Spinal cord (tissue), 9 donors: ENCODE measurements at regions not wholly inside any gene's neighbourhood (a gene's known extent, or its start where the extent isn't known, plus 50 kb on each side); places are given as distances from the start of the nearest gene placed in this dataset.

Experiments used
- DNase-seq, 6 donors: peaks; one replicate each; pipeline versions ENCODE4 v3.0.0 to v3.0.0-alpha.2; 2013 to 2015; ENCODE audit warnings: low spot score in 6 of 6, low read depth in 4 of 6
- H3K27ac ChIP-seq: one replicate; pipeline ENCODE4 v1.5.1; 2013; ENCODE audit warnings: low read depth, low read length, control low read depth
- H3K27me3 ChIP-seq: one replicate; pipeline ENCODE4 v1.6.1; 2013; ENCODE audit warnings: low read length; ENCODE audit not compliant: control insufficient read depth, insufficient read depth
- H3K36me3 ChIP-seq: one replicate; pipeline ENCODE4 v1.6.1; 2013; ENCODE audit warnings: low read length; ENCODE audit not compliant: control insufficient read depth, insufficient read depth
- H3K4me1 ChIP-seq: one replicate; pipeline ENCODE4 v1.6.1; 2013; ENCODE audit warnings: low read length; ENCODE audit not compliant: control insufficient read depth, insufficient read depth
- H3K4me3 ChIP-seq: one replicate; pipeline ENCODE4 v1.5.1; 2013; ENCODE audit warnings: low read depth, low read length, control low read depth
- H3K9me3 ChIP-seq: one replicate; pipeline ENCODE4 v1.6.1; 2013; ENCODE audit warnings: low read length; ENCODE audit not compliant: control insufficient read depth, insufficient read depth
- WGBS: methylation state at CpG from one replicate; pipeline ENCODE4 v1.1.5; 2013; ENCODE audit warnings: missing lambda C conversion rate; ENCODE audit not compliant: insufficient coverage; 5-methylcytosine and 5-hydroxymethylcytosine counted together
- donor health status: healthy.

DNA sequence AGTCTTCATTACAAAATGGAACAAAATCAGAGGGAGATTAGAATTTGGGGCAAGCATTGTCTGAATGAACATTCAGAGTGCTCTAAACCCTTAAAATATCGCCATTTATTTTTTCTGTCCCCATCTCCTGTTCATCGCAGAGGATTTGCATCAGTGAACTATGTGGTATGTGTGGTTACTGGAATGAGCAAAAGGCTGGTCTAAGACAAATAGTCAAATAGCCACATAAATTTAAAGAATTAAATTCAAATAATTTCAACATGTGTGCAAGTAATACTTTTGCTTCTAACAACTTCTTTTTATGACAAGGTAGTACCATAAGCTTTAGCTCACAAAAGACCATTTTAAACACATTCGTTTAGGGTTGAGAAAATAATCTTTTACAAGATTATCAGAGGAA, 82.6 kb upstream of the ST8SIA3 start:
- no peak for DNase-seq
- Histone ChIP-seq H3K9me3 (no peaks in the 10 kb centered on the region), H3K27ac (no peak overlapping the region), H3K36me3 (no peaks in the 10 kb centered on the region), H3K4me1 (peaks cover 3% of the 10 kb centered on the region), H3K4me3 (no peak overlapping the region), H3K27me3 (no peaks in the 10 kb centered on the region)
- no CpG with 5 or more reads among the region's 3 CpGs for WGBS

GRCh38 chr18:57270156-57270555, 82.2 kb upstream of the ST8SIA3 start:
- Histone ChIP-seq H3K36me3 (no peaks in the 10 kb centered on the region), H3K4me1 (peaks cover 3% of the 10 kb centered on the region), H3K27ac (no peak overlapping the region), H3K9me3 (no peaks in the 10 kb centered on the region), H3K4me3 (no peak overlapping the region), H3K27me3 (no peaks in the 10 kb centered on the region)
- no peak for DNase-seq
- no CpG with 5 or more reads among the region's 3 CpGs for WGBS

DNA sequence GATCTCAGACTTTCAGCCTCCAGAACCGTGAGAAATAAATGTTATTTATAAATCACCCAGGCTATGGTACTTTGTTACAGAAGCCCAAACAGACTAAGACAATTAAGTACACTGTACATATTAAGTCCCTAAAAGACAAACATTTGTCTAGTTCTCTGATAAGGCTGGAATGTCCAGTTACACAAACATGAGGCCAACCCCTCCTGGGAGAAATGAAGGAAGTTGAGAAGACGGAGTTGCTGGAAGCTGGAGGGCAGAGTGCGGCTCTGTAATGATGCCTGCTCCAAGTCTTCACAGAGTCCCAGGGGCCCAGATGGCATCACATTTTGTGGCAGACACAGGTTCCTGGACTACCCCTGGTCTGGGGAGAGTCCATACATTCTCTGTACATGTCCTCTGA, 79.2 kb upstream of the ST8SIA3 start:
- H3K27me3 ChIP-seq: no peaks in the 10 kb centered on the region
- no peaks in the 10 kb centered on the region for H3K36me3 ChIP-seq
- H3K27ac ChIP-seq: no peak overlapping the region
- no peaks in the 10 kb centered on the region for H3K4me1 ChIP-seq
- no peaks in the 10 kb centered on the region for H3K9me3 ChIP-seq
- H3K4me3 ChIP-seq: no peak overlapping the region
- no peak for DNase-seq
- WGBS: 81% methylated on average over 2 of the region's 3 CpGs

- WGBS: 76% methylated on average over 3 of the region's 3 CpGs
- Histone ChIP-seq H3K4me3 (no peak overlapping the region), H3K9me3 (no peaks in the 10 kb centered on the region), H3K27me3 (no peaks in the 10 kb centered on the region), H3K27ac (no peak overlapping the region), H3K4me1 (no peaks in the 10 kb centered on the region), H3K36me3 (no peaks in the 10 kb centered on the region)
- peak in 1 of 6 donors; percentile 19 for DNase-seq
These were observed 77.2 kb upstream of the ST8SIA3 start for GRCh38 chr18:57275111-57275510.

DNA sequence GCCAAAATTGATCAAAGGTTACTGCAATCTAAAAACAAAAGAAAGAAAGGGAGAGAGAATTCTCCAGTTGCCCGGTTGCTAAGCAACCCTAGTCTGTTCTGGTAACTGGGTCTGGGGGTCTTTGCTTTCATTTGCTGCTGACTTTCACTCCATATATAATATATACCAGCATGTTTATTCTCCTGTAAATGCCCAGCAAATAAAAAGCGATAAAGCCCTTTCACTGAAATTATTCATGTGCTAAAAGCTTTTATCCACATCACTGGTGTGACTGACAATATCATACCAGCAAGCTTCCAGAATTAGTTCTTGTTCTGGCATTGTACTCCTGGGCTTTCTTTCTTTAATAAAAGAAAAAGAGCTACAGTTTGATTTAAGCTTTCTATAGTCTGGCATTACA, 75.5 kb upstream of the ST8SIA3 start:
- Histone ChIP-seq H3K9me3 (no peaks in the 10 kb centered on the region), H3K27ac (no peak overlapping the region), H3K36me3 (no peaks in the 10 kb centered on the region), H3K4me1 (no peaks in the 10 kb centered on the region), H3K4me3 (no peak overlapping the region), H3K27me3 (no peaks in the 10 kb centered on the region)
- 14% methylated on average over 1 of the region's 2 CpGs for WGBS
- peak in 3 of 6 donors; percentile 49 to 94 (median 74) for DNase-seq

DNA sequence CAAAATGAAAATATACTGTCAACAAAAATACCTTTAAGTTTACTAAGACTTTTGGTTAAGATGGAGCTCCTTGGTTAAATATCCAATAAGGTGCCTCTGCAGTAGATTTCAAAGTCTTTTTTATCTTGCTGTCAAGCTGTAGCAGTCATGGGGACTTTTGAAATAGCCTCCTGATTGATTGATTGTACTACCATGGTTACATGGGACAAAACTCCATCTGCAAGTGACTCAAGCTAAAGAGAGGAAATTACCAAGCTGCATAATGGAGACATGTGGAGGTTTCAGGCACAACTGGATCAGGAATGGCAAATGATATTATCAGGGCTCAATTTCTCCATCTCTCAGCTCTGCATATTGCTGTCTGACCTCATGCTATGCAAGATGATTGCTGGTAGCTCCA, 73.4 kb upstream of the ST8SIA3 start:
- Histone ChIP-seq H3K27ac (no peak overlapping the region), H3K4me1 (no peaks in the 10 kb centered on the region), H3K36me3 (no peaks in the 10 kb centered on the region), H3K9me3 (no peaks in the 10 kb centered on the region), H3K27me3 (no peaks in the 10 kb centered on the region), H3K4me3 (no peak overlapping the region)
- DNase-seq: no peak

GRCh38 chr18:57281519-57281918, 70.8 kb upstream of the ST8SIA3 start:
- 96% methylated on average over 4 of the region's 5 CpGs for WGBS
- no peaks in the 10 kb centered on the region for H3K27me3 ChIP-seq
- DNase-seq: no peak
- H3K4me3 ChIP-seq: no peak overlapping the region
- H3K27ac ChIP-seq: no peak overlapping the region
- no peaks in the 10 kb centered on the region for H3K9me3 ChIP-seq
- H3K4me1 ChIP-seq: no peaks in the 10 kb centered on the region
- no peaks in the 10 kb centered on the region for H3K36me3 ChIP-seq

DNA sequence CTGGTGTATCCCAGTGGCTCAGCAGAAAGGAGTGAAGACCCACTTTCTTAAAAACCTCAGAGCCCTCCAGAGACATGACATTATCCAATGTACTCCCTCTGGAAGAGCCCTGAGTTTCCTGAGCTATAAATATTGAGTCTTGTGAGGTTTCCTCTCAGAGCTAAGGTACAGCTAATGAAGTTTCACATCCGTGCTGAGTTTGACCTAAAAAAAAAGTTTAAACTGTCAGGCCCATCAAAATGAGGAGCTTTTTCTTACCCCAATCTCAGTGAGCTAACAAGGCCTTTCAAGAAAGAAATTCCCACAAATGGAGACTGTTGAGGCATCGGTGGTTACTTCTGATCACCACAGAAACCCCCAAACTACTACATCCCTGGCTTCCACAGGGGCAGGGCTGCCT, 65.4 kb upstream of the ST8SIA3 start:
- H3K27ac ChIP-seq: no peak overlapping the region
- H3K9me3 ChIP-seq: peaks cover 2% of the 10 kb centered on the region
- no peak overlapping the region for H3K4me3 ChIP-seq
- no peaks in the 10 kb centered on the region for H3K36me3 ChIP-seq
- WGBS: 71% methylated on average over 2 of the region's 2 CpGs
- no peaks in the 10 kb centered on the region for H3K27me3 ChIP-seq
- no peaks in the 10 kb centered on the region for H3K4me1 ChIP-seq
- DNase-seq: no peak

DNA sequence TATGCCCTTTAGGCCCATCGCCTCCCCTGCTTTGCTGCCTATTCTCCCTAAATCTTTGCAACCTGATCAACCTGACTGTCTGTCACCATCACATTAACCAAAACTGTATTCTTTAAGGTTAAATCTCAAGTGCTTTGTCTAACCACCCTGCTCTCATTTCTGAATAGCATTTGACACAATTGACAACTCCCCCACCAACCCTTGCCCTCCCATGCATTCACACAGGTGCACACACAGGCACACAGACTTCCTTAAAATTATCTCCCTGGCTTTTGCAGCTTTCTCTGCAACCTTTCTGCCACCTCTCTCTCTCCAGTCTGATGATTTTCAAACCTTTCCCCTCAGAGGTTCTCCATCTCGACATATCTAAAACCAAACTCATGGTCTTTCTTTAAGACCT, 64.6 kb upstream of the ST8SIA3 start:
- Histone ChIP-seq H3K4me3 (no peak overlapping the region), H3K9me3 (peaks cover 2% of the 10 kb centered on the region), H3K4me1 (no peaks in the 10 kb centered on the region), H3K36me3 (no peaks in the 10 kb centered on the region), H3K27ac (no peak overlapping the region), H3K27me3 (no peaks in the 10 kb centered on the region)
- 97% methylated on average over 2 of the region's 2 CpGs for WGBS
- DNase-seq: no peak

DNA sequence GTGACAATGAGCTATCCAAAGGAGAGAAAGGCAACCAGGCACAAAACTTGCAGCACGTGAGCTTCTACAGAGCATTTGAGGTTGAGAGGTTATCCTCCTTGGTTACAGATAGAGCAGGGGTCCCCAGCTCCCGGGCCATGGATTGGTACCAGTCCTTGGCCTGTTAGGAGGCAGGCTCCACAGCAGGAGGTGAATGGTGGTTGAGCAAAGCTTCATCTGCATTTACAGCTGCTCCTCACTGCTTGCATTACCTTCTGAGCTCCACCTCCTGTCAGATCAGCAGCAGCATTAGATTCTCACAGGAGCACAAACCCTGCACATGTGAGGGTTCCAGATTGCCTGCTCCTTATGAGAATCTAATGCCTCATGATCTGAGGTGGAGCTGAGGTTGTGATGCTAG, 57.8 kb upstream of the ST8SIA3 start:
- Histone ChIP-seq H3K4me3 (no peak overlapping the region), H3K4me1 (no peaks in the 10 kb centered on the region), H3K9me3 (no peaks in the 10 kb centered on the region), H3K36me3 (no peaks in the 10 kb centered on the region), H3K27me3 (no peaks in the 10 kb centered on the region), H3K27ac (no peak overlapping the region)
- 50% methylated on average over 1 of the region's 2 CpGs for WGBS
- no peak for DNase-seq

- Histone ChIP-seq H3K36me3 (no peaks in the 10 kb centered on the region), H3K27ac (no peak overlapping the region), H3K9me3 (no peaks in the 10 kb centered on the region), H3K27me3 (no peaks in the 10 kb centered on the region), H3K4me1 (no peaks in the 10 kb centered on the region), H3K4me3 (no peak overlapping the region)
- no peak for DNase-seq
These were observed 56.0 kb upstream of the ST8SIA3 start for GRCh38 chr18:57296336-57296735.
